Activated CD8-positive, alpha-beta T cell treated with anti-CD3 and anti-CD28 coated beads for 36 hours (primary cell): ENCODE measurements at regions not wholly inside any gene's neighbourhood (a gene's known extent, or its start where the extent isn't known, plus 50 kb on each side); places are given as distances from the start of the nearest gene placed in this dataset.

Experiments used
- ATAC-seq: fragments of 200-7000 bp; cut with Tn5 transposase; one replicate; pipeline ENCODE4 v1.10.0; 2021; ENCODE audit warnings: mild to moderate bottlenecking, moderate library complexity
- CTCF ChIA-PET: fragments of 350-600 bp; sonication (Branson Sonifier 250); formaldehyde crosslinking; loops from one replicate; lab custom pipeline; 2021; ENCODE audit warnings: antibody characterized with exemption; lab: Charles Lee
- POLR2A ChIA-PET: fragments of 350-600 bp; sonication (Branson Sonifier 250); formaldehyde crosslinking; loops from one replicate; lab custom pipeline; 2021; ENCODE audit warnings: antibody characterized with exemption; lab: Charles Lee
- DNase-seq: peaks from one replicate; pipeline ENCODE4 v3.0.0-alpha.2; 2020
- H3K27ac Mint-ChIP-seq: one replicate; pipeline ENCODE4 v1.8.0; 2021; ENCODE audit warnings: mild to moderate bottlenecking, mixed read lengths
- H3K27me3 Mint-ChIP-seq: one replicate; pipeline ENCODE4 v1.8.0; 2021; ENCODE audit warnings: mixed read lengths
- H3K36me3 Mint-ChIP-seq: one replicate; pipeline ENCODE4 v1.8.0; 2021; ENCODE audit warnings: low read depth, mixed read lengths
- H3K4me1 Mint-ChIP-seq: one replicate; pipeline ENCODE4 v1.8.0; 2021; ENCODE audit warnings: low read depth, mixed read lengths
- H3K4me3 Mint-ChIP-seq: one replicate; pipeline ENCODE4 v1.8.0; 2021; ENCODE audit warnings: mild to moderate bottlenecking, moderate library complexity, mixed read lengths
- H3K9me3 Mint-ChIP-seq: one replicate; pipeline ENCODE4 v1.8.0; 2021; ENCODE audit warnings: mixed read lengths
- intact Hi-C: fragments of 100-400 bp; cut with micrococcal nuclease; formaldehyde crosslinking; loops from one replicate; pipeline ENCODE4 v1.10.0; 2022
- TF ChIP-seq, protein P1 (sequence below): fragments of 200-600 bp; IDR thresholded peaks from one replicate; pipeline ENCODE4 v1.8.0; 2022; ENCODE audit warnings: antibody characterized with exemption, mild to moderate bottlenecking

DNA sequence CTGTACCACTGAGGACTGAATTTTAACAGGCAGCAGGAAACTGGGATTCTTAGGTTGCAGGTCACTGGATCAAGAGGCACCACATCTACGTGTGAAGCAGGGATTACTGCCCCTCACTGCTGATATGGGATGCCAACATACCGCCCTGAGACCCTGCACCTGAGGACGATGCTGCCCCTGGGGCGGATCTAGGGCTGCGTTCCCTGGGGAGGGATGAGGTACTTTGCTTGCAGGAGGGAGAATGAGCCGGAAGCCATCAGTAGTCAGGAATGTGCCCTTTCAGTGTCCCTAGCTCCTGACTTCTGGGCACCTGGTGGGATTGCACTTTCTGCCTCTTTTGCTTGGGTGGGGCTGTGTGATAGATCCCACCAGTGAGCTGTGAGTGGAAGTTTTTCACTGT, 122.8 kb downstream of the RPLP1 start:
- TF ChIP-seq, protein P1, sequence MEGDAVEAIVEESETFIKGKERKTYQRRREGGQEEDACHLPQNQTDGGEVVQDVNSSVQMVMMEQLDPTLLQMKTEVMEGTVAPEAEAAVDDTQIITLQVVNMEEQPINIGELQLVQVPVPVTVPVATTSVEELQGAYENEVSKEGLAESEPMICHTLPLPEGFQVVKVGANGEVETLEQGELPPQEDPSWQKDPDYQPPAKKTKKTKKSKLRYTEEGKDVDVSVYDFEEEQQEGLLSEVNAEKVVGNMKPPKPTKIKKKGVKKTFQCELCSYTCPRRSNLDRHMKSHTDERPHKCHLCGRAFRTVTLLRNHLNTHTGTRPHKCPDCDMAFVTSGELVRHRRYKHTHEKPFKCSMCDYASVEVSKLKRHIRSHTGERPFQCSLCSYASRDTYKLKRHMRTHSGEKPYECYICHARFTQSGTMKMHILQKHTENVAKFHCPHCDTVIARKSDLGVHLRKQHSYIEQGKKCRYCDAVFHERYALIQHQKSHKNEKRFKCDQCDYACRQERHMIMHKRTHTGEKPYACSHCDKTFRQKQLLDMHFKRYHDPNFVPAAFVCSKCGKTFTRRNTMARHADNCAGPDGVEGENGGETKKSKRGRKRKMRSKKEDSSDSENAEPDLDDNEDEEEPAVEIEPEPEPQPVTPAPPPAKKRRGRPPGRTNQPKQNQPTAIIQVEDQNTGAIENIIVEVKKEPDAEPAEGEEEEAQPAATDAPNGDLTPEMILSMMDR: no peak
- CTCF ChIA-PET: interaction anchor here (0.6 to 1.6 kb wide), 11 partner anchors 9 to 937 kb away, joined by 3 to 5 read pairs (median 3); partner anchors contain the start of gene TLE3
- Mint-ChIP-seq H3K4me3 (no peak overlapping the region), H3K27ac (no peak overlapping the region), H3K36me3 (no peaks in the 10 kb centered on the region), H3K9me3 (no peaks in the 10 kb centered on the region), H3K4me1 (peaks cover 32% of the 10 kb centered on the region), H3K27me3 (no peaks in the 10 kb centered on the region)
- POLR2A ChIA-PET: no interaction called here
- DNase-seq (no peak), ATAC-seq (no peak)
- intact Hi-C loops: loop anchor here (10.0 kb wide), 4 partner anchors 149 to 889 kb away; partner anchors contain the start of gene TLE3

DNA sequence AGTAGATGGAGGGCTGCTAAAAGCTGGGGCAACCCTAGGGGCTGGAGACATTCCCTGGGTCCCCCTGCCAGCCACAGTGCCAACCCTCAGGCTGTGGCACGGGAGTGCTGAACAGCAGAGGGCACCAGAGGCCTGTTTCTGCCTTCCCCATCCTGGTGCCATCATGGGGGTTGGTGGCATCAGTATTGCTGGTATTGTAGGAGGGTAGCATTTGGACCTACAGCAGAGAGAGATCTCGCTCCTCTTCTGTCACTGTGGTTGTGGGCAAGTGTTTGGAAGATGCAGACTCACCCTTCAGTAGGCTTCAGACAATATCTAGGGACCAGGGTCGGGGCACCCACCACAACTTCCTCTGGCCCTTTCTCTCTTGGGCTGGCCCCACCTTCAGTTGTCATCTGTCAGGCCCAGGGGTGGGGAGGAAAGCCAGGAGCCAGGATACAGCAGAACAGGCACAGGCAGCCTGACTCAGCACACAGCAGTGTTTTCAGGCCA, 123.5 kb downstream of the RPLP1 start:
- ATAC-seq: peak; percentile 43

DNA sequence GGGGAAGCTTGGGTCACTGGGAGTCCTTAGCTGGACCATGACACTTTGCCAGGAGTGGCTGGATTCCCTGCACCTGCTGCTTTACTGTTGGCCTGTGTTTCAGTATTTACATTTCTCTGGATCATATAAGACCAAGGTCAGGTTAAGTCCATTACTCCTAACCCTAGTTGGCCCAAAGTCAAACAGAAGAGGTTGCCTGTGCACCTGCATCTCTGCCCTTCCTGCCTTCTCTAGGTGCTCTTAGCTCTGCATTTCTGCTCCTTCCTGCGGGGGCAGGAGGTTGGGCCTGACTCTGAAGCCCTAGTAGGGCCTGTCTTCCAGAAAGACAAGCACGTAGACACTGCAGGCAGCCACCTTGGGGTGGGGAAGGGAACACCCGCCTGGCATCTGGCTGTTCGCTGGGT, 124.3 kb downstream of the RPLP1 start:
- TF ChIP-seq, protein P1: no peak
- CTCF ChIA-PET: interaction anchor here (0.6 to 1.6 kb wide), 11 partner anchors 9 to 1146 kb away, joined by 3 to 4 read pairs (median 3); no protein-coding TSS in a partner anchor
- POLR2A ChIA-PET: interaction anchor here (1.2 kb wide), 1 partner anchor 142 kb away, joined by 3 read pairs; no protein-coding TSS in a partner anchor
- Mint-ChIP-seq H3K36me3 (no peaks in the 10 kb centered on the region), H3K4me3 (no peak overlapping the region), H3K27ac (no peak overlapping the region), H3K4me1 (peaks cover 32% of the 10 kb centered on the region), H3K27me3 (no peaks in the 10 kb centered on the region), H3K9me3 (no peaks in the 10 kb centered on the region)
- no peak for ATAC-seq
- intact Hi-C loops: loop anchor here (10.0 kb wide), 4 partner anchors 148 to 888 kb away; partner anchors contain the start of gene TLE3
- peak; percentile 14 for DNase-seq

More for the DNA sequence above, 123.5 kb downstream of the RPLP1 start:
- Mint-ChIP-seq H3K4me3 (no peak overlapping the region), H3K4me1 (peaks cover 32% of the 10 kb centered on the region), H3K27me3 (no peaks in the 10 kb centered on the region), H3K9me3 (no peaks in the 10 kb centered on the region), H3K36me3 (no peaks in the 10 kb centered on the region), H3K27ac (no peak overlapping the region)
- TF ChIP-seq, protein P1: peak; percentile 69
- intact Hi-C loops: loop anchor here (10.0 kb wide), 4 partner anchors 149 to 889 kb away; partner anchors contain the start of gene TLE3
- ChIA-PET CTCF (interaction anchor here (0.7 to 1.6 kb wide), 13 partner anchors 10 to 936 kb away, joined by 3 to 5 read pairs (median 3); partner anchors contain the start of gene TLE3), POLR2A (interaction anchor here (1.2 kb wide), 1 partner anchor 143 kb away, joined by 3 read pairs; no protein-coding TSS in a partner anchor)
- DNase-seq: peak; percentile 78

DNA sequence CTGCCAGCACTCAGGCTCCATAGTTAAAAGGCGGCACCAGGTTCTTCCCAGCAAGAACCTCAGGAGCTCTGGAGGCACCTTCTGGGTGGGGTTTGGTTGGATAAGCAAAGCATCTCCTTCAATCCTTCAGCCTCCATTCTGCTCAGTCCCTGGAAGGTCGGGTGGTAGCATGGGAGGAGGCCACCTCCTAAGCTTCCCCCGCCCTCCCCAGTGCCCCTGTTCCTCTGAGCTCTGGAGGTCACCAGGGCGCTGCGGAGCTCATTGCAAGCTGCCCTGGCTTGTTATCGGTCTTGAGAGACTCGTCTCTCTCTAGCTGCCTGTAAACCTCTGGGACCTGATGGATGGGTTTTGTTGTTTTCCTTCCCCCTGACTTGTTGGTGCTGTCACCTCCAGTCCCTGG, 124.8 kb downstream of the RPLP1 start:
- Mint-ChIP-seq H3K36me3 (no peaks in the 10 kb centered on the region), H3K27ac (no peak overlapping the region), H3K4me3 (no peak overlapping the region), H3K9me3 (no peaks in the 10 kb centered on the region), H3K4me1 (peaks cover 32% of the 10 kb centered on the region), H3K27me3 (no peaks in the 10 kb centered on the region)
- intact Hi-C loops: loop anchor here (10.0 kb wide), 4 partner anchors 147 to 887 kb away; partner anchors contain the start of gene TLE3
- TF ChIP-seq, protein P1: no peak
- ATAC-seq: no peak
- ChIA-PET CTCF (interaction anchor here (1.0 to 1.3 kb wide), 6 partner anchors 9 to 935 kb away, joined by 3 to 4 read pairs (median 3); no protein-coding TSS in a partner anchor), POLR2A (interaction anchor here (1.0 to 1.2 kb wide), 2 partner anchors 125 to 142 kb away, joined by 3 read pairs; partner anchors contain the start of gene RPLP1)
- no peak for DNase-seq

DNA sequence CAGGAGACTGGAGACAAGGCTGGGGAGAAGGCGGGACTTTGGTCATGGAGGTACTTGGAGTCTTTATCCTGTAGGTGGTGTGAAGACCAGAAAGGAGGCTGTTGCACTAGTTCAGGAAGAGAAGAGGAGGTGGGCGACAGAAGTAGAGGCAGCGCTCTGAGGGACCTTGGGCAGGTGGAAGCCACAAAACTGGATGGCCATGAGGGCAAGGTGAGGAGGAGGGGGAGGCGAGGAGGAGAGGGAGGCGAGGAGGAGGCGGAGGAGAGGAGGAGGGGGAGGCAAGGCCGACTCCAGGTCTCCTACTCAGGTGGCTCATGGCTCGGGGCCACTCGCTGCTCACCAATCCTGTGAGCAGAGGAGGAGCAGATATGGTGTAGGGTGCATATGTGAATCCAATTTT, 125.6 kb downstream of the RPLP1 start:
- POLR2A ChIA-PET: interaction anchor here (1.0 kb wide), 1 partner anchor 126 kb away, joined by 3 read pairs; the partner anchor contains the start of gene RPLP1
- Mint-ChIP-seq H3K4me1 (peaks cover 32% of the 10 kb centered on the region), H3K9me3 (no peaks in the 10 kb centered on the region), H3K27ac (no peak overlapping the region), H3K36me3 (no peaks in the 10 kb centered on the region), H3K27me3 (no peaks in the 10 kb centered on the region), H3K4me3 (no peak overlapping the region)
- CTCF ChIA-PET: no interaction called here
- ATAC-seq (no peak), DNase-seq (no peak)
- TF ChIP-seq, protein P1: no peak
- intact Hi-C loops: loop anchor here (10.0 kb wide), 4 partner anchors 147 to 887 kb away; partner anchors contain the start of gene TLE3
